H9 (cell line): ENCODE measurements at regions not wholly inside any gene's neighbourhood (a gene's known extent, or its start where the extent isn't known, plus 50 kb on each side); places are given as distances from the start of the nearest gene placed in this dataset.
"Not testable (repeated sequence)": the region's sequence is repeated elsewhere in the genome, so short reads cannot be mapped to it uniquely, and the experiment has no call there.

Source experiments
- DNase-seq: peaks from one replicate; pipeline ENCODE4 v3.0.0-alpha.2; 2017
- H2AFZ ChIP-seq: one replicate; pipeline ENCODE4 v1.6.1; 2013; ENCODE audit warnings: mild to moderate bottlenecking, low read length, control low read depth, moderate library complexity
- H2AK5ac ChIP-seq: 2 replicates; pipeline ENCODE4 v1.6.1; 2013; ENCODE audit warnings: low read length, control low read depth, mixed read lengths; ENCODE audit not compliant: insufficient read length
- H2BK120ac ChIP-seq: one replicate; pipeline ENCODE4 v1.6.1; 2013; ENCODE audit warnings: low read depth, mild to moderate bottlenecking, low read length, control low read depth, inconsistent platforms; ENCODE audit not compliant: poor library complexity, severe bottlenecking
- H2BK12ac ChIP-seq: 2 replicates; pipeline ENCODE4 v1.6.1; 2013; ENCODE audit warnings: low read length, control low read depth, mixed read lengths, low read depth; ENCODE audit not compliant: insufficient read length
- H2BK15ac ChIP-seq: 2 replicates; pipeline ENCODE4 v1.6.1; 2013; ENCODE audit warnings: low read depth, low read length, control low read depth
- H2BK20ac ChIP-seq: one replicate; pipeline ENCODE4 v1.6.1; 2013; ENCODE audit warnings: low read depth, mild to moderate bottlenecking, low read length, control low read depth, inconsistent platforms; ENCODE audit not compliant: poor library complexity, severe bottlenecking
- H2BK5ac ChIP-seq: 2 replicates; pipeline ENCODE4 v1.6.1; 2013; ENCODE audit warnings: low read length, control low read depth, mixed read lengths; ENCODE audit not compliant: insufficient read length
- H3K14ac ChIP-seq: 2 replicates; pipeline ENCODE4 v1.6.1; 2013; ENCODE audit warnings: low read length, control low read depth; ENCODE audit not compliant: insufficient read depth
- H3K18ac ChIP-seq: 2 replicates; pipeline ENCODE4 v1.6.1; 2013; ENCODE audit warnings: low read depth, mild to moderate bottlenecking, mixed read lengths, low read length, control low read depth; ENCODE audit not compliant: insufficient read length
- H3K23ac ChIP-seq: 2 replicates; pipeline ENCODE4 v1.6.1; 2013; ENCODE audit warnings: low read length, control low read depth, mixed read lengths, low read depth; ENCODE audit not compliant: insufficient read length
- H3K23me2 ChIP-seq: 2 replicates; pipeline ENCODE4 v1.6.1; 2013; ENCODE audit warnings: low read depth, mild to moderate bottlenecking, mixed read lengths, low read length, control low read depth; ENCODE audit not compliant: insufficient read length, poor library complexity, severe bottlenecking
- H3K27ac ChIP-seq: 2 replicates; pipeline ENCODE4 v1.5.1; 2013; ENCODE audit warnings: low read length, control low read depth, mixed read lengths, low read depth; ENCODE audit not compliant: insufficient read length
- H3K27me3 ChIP-seq: 2 replicates; pipeline ENCODE4 v1.6.1; 2013; ENCODE audit warnings: low read length, control low read depth, inconsistent platforms; ENCODE audit not compliant: insufficient read depth
- H3K4ac ChIP-seq: 2 replicates; pipeline ENCODE4 v1.6.1; 2013; ENCODE audit warnings: low read depth, mild to moderate bottlenecking, control low read depth, inconsistent platforms, low read length, moderate library complexity
- H3K4me1 ChIP-seq: 2 replicates; pipeline ENCODE4 v1.6.1; 2013; ENCODE audit warnings: low read length, control low read depth, inconsistent platforms; ENCODE audit not compliant: insufficient read depth
- H3K4me2 ChIP-seq: 2 replicates; pipeline ENCODE4 v1.6.1; 2013; ENCODE audit warnings: low read length, control low read depth, mixed read lengths; ENCODE audit not compliant: insufficient read length, insufficient read depth
- H3K56ac ChIP-seq: 2 replicates; pipeline ENCODE4 v1.6.1; 2013; ENCODE audit warnings: low read depth, mild to moderate bottlenecking, mixed read lengths, low read length, control low read depth; ENCODE audit not compliant: insufficient read length
- H3K79me1 ChIP-seq: 2 replicates; pipeline ENCODE4 v1.6.1; 2013; ENCODE audit warnings: low read depth, mild to moderate bottlenecking, moderate library complexity, low read length, control low read depth, inconsistent platforms; ENCODE audit not compliant: insufficient read depth, poor library complexity, severe bottlenecking
- H3K79me2 ChIP-seq: 2 replicates; pipeline ENCODE4 v1.6.1; 2013; ENCODE audit warnings: low read length, control low read depth, inconsistent platforms; ENCODE audit not compliant: insufficient read depth
- H3K9ac ChIP-seq: 2 replicates; pipeline ENCODE4 v1.6.1; 2013; ENCODE audit warnings: low read length, control low read depth, mixed read lengths; ENCODE audit not compliant: insufficient read length; ENCODE audit errors: extremely low read depth
- H3K9me3 ChIP-seq: one replicate; pipeline ENCODE4 v1.6.1; 2013; ENCODE audit warnings: low read depth, low read length, inconsistent platforms; ENCODE audit not compliant: control insufficient read depth
- H3T11ph ChIP-seq: one replicate; pipeline ENCODE4 v1.6.1; 2013; ENCODE audit warnings: mild to moderate bottlenecking, low read length, control low read depth, inconsistent platforms
- H4K20me1 ChIP-seq: one replicate; pipeline ENCODE4 v1.6.1; 2013; ENCODE audit not compliant: control insufficient read depth, insufficient read length, insufficient read depth
- H4K5ac ChIP-seq: 2 replicates; pipeline ENCODE4 v1.6.1; 2013; ENCODE audit warnings: low read depth, mild to moderate bottlenecking, mixed read lengths, low read length, control low read depth; ENCODE audit not compliant: insufficient read length
- H4K8ac ChIP-seq: replicated peaks from 2 replicates; pipeline ENCODE4 v1.6.1; 2013; ENCODE audit warnings: low read length, control low read depth, mixed read lengths, low read depth; ENCODE audit not compliant: insufficient read length
- H4K91ac ChIP-seq: 2 replicates; pipeline ENCODE4 v1.6.1; 2013; ENCODE audit warnings: low read depth, mild to moderate bottlenecking, moderate library complexity, mixed read lengths, low read length, control low read depth; ENCODE audit not compliant: insufficient read length
- H3K27ac Mint-ChIP-seq, 3 experiments: 2 replicates in 2 of 3; 3 replicates in 1 of 3; pipeline ENCODE4 v1.8.0; 2020 to 2021; ENCODE audit warnings: mixed read lengths in 3 of 3, mild to moderate bottlenecking in 1 of 3, moderate library complexity in 1 of 3
- H3K27me3 Mint-ChIP-seq: 2 replicates; pipeline ENCODE4 v1.8.0; 2021; ENCODE audit warnings: low read depth, mild to moderate bottlenecking, moderate library complexity, mixed read lengths
- H3K36me3 Mint-ChIP-seq, 3 experiments: 2 replicates in 2 of 3; 3 replicates in 1 of 3; pipeline ENCODE4 v1.8.0; 2020 to 2021; ENCODE audit warnings: low read depth in 3 of 3, mixed read lengths in 3 of 3; ENCODE audit not compliant: insufficient read depth in 1 of 3
- H3K4me1 Mint-ChIP-seq, 2 experiments: 2 replicates each; pipeline ENCODE4 v1.8.0; 2020; ENCODE audit warnings: mixed read lengths in 2 of 2
- H3K4me3 Mint-ChIP-seq, 2 experiments: 2 replicates in 1 of 2; 3 replicates in 1 of 2; pipeline ENCODE4 v1.8.0; 2020 to 2021; ENCODE audit warnings: mild to moderate bottlenecking in 2 of 2, mixed read lengths in 2 of 2, moderate library complexity in 1 of 2
- H3K9me3 Mint-ChIP-seq, 2 experiments: 2 replicates in 1 of 2; 3 replicates in 1 of 2; pipeline ENCODE4 v1.8.0; 2020; ENCODE audit warnings: mild to moderate bottlenecking in 2 of 2, mixed read lengths in 2 of 2, moderate library complexity in 1 of 2
- CTCF ChIP-seq: fragments of 200-600 bp; sonication (generic); conservative IDR thresholded peaks from 3 replicates; pipeline ENCODE4 v1.8.0; 2021; ENCODE audit warnings: antibody characterized with exemption, mild to moderate bottlenecking
- WGBS: extraction: QIAGEN DNeasy Blood & Tissue Kit; methylation state at CpG from one replicate; pipeline ENCODE4 v1.1.7; 2013; ENCODE audit warnings: missing lambda C conversion rate, low lambda C conversion rate, mixed read lengths; ENCODE audit not compliant: insufficient read length; ENCODE audit errors: extremely low coverage; 5-methylcytosine and 5-hydroxymethylcytosine counted together

- no CpG with 5 or more reads among the region's 3 CpGs for WGBS
- no peak overlapping the region for H3K23ac ChIP-seq
- H4K8ac ChIP-seq: no peak overlapping the region
- no peak overlapping the region for H3K4me2 ChIP-seq
- H2AK5ac ChIP-seq: no peak overlapping the region
- H3K79me2 ChIP-seq: no peaks in the 10 kb centered on the region
- H3K4ac ChIP-seq: no peak overlapping the region
- H3K4me3 Mint-ChIP-seq: no peak overlapping the region
- H3K14ac ChIP-seq: no peak overlapping the region
- H4K91ac ChIP-seq: no peak overlapping the region
- H2BK15ac ChIP-seq: no peak overlapping the region
- peak overlapping the region in 1 of 3 experiments; percentile 40; a peak in 3 of 7 replicates for H3K27ac Mint-ChIP-seq
- H3K36me3 Mint-ChIP-seq: peaks cover 0 to 4% (median 0%) of the 10 kb centered on the region in 3 experiments; a peak in 1 of 7 replicates
- no peaks in the 10 kb centered on the region for H3K23me2 ChIP-seq
- H3K56ac ChIP-seq: no peak overlapping the region
- H3K18ac ChIP-seq: no peak overlapping the region
- no peak overlapping the region for H3K9ac ChIP-seq
- peaks cover 29% of the 10 kb centered on the region in 2 experiments for H3K4me1 Mint-ChIP-seq
- H2BK5ac ChIP-seq: no peak overlapping the region
- H2AFZ ChIP-seq: no peak overlapping the region
- H3K4me1 ChIP-seq: no peaks in the 10 kb centered on the region; the same call in 1 of the 2 replicates
- H3K9me3 ChIP-seq: no peaks in the 10 kb centered on the region
- no peak overlapping the region for H4K5ac ChIP-seq
- no peaks in the 10 kb centered on the region; a peak in 1 of 5 replicates for H3K9me3 Mint-ChIP-seq
- H3K27me3 ChIP-seq: no peaks in the 10 kb centered on the region
- no peak overlapping the region for H2BK20ac ChIP-seq
- H2BK120ac ChIP-seq: no peak overlapping the region
- no peaks in the 10 kb centered on the region for H3K27me3 Mint-ChIP-seq
- no peak for TF ChIP-seq CTCF
- no peaks in the 10 kb centered on the region for H3K79me1 ChIP-seq
- H2BK12ac ChIP-seq: no peak overlapping the region
- DNase-seq: no peak
- H3K27ac ChIP-seq: no peak overlapping the region
- no peak overlapping the region for H3T11ph ChIP-seq
- no peaks in the 10 kb centered on the region for H4K20me1 ChIP-seq
Observed at GRCh38 chr1:91098299-91098906, 76.6 kb upstream of the ZNF644 start.

- H2BK15ac ChIP-seq, H4K91ac ChIP-seq, H2BK20ac ChIP-seq, H3K18ac ChIP-seq, H3T11ph ChIP-seq, H3K4me1 ChIP-seq, H3K4me2 ChIP-seq, H3K23me2 ChIP-seq, H4K8ac ChIP-seq, H3K14ac ChIP-seq, H3K27ac ChIP-seq, H4K5ac ChIP-seq, H3K79me2 ChIP-seq, H3K27ac Mint-ChIP-seq, H2BK120ac ChIP-seq, H2BK5ac ChIP-seq, H3K56ac ChIP-seq, H3K9ac ChIP-seq, H2BK12ac ChIP-seq, H3K4me3 Mint-ChIP-seq, H3K9me3 ChIP-seq, DNase-seq, H2AK5ac ChIP-seq, H3K23ac ChIP-seq, H4K20me1 ChIP-seq, H3K4ac ChIP-seq, H3K27me3 Mint-ChIP-seq, H2AFZ ChIP-seq, H3K79me1 ChIP-seq, H3K27me3 ChIP-seq: not testable (repeated sequence)
- H3K4me1 Mint-ChIP-seq: peaks cover 24 to 31% of the 10 kb centered on the region in 2 experiments
- H3K9me3 Mint-ChIP-seq: peaks cover 3 to 14% of the 10 kb centered on the region in 2 experiments; a peak in 3 of 5 replicates
- H3K36me3 Mint-ChIP-seq: peaks cover 0 to 17% (median 6%) of the 10 kb centered on the region in 3 experiments; a peak in 5 of 7 replicates
- no CpG with 5 or more reads among the region's 10 CpGs for WGBS
Observed at GRCh38 chr1:91095321-91095720, 73.5 kb upstream of the ZNF644 start.
